HuH-7.5 (cell line): ENCODE measurements at regions not wholly inside any gene's neighbourhood (a gene's known extent, or its start where the extent isn't known, plus 50 kb on each side); places are given as distances from the start of the nearest gene placed in this dataset.
"Not testable (repeated sequence)": the region's sequence is repeated elsewhere in the genome, so short reads cannot be mapped to it uniquely, and the experiment has no call there.

ENCODE experiments used
- DNase-seq: peaks from one replicate; pipeline ENCODE4 v3.0.0; 2011; ENCODE audit warnings: low spot score

DNA sequence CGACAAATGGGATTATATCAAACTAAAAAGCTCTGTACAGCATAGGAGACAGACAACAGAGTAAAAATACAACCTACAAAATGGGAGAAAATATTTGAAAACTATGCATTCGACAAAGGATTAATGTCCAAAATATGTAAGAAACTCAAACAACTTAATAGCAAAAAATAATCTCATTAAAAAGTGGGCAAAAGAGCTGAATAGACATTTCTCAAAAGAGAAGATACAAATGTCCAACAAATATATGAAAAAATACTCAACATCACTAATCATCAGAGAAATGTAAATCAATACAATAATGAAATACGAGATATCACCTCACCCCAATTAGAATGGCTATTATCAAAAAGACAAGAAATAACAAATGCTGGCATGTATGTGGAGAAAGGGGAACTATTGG is 272.9 kb downstream of the KLHL13 start:
- no peak for DNase-seq

DNA sequence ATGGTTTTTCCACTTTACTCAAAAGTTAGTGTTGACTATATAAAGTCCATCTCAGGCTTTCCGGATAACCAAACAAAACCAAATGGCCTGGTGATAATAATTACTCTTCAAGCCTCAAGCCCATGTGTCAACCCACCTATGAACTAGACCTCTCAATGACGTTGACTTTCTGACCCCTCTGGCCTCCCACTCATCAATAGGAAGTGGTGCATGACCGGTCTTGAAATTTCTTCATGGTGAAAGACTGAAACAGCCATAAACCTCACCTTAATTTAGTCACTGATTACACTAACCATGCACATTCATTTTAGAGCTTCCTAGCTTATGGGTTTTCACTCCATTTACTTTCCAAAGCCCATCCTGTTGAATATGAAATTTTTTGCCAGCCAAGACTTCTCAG is 276.0 kb downstream of the KLHL13 start:
- DNase-seq: no peak

DNA sequence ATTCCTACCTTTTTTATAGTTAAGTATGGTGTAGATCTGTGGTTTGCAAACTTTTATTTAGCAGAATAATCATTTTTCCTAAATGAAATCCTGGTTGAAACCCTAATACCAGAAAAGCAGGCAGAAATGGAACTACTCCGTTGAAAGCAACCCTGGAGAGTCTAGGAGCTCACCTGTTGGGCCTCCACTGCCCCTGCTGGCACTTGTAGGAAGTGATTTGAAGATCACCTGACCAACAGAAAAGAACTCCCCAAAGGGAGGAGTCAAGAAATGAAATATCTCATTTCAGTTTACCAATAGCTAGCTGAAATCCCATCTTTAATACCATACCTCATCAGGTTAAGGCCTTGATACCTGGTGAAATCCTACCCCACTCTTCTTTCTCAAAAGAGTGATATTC is 277.1 kb downstream of the KLHL13 start:
- no peak for DNase-seq

DNA sequence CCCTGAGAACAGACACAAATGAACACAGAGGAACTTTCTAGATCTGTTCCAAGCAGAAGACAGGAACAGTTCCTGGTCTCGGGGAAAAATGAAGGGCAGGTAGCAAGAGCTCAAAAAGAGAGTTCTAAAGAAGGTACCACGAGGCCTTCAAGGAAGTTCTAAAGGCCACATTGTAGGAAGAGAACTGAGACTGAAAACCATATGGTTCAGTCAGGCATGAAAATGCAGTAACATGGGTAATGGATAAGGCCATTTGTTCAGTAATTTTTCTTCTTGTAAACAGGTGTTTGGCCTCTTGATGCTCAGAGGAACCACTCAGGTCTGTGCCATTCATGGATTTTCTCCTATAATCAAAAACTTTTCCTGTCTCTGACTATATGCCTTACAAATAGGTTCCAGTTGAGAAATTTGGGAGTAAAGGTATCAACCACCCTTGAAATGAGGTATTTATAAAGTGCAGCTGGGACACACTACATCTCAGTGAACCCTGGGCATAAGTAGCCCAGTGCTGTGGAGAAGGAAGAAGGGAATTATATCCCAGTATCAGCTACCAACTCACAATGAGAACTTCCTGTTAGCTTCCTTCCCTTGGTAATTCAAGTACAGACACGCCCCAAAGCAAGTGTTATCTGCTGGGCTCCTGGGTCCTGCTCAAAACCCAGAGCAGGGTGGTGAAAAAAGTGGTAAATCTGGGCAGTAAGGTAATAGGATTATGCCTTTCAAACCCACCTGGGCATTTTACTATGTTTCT is 277.9 kb downstream of the KLHL13 start:
- no peak for DNase-seq

DNA sequence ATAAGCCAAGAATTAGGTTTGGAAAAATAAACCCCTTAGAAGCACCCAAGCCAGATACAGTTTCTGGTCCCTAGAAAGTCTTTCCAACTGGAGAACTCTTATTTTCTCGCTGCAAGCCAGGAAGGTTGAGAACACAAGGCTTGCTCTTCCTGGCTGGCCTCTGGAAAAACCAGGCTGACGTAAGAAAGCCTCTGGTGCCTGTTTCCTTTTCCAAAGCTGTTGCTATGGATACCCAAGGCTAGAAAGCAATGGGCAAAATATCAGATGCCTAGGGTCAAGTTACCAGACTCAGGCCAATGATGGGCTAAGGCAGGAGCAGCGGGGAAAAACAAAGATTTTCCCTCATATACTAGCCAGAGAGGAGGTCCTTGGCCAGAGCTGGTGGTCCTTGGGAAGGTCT is 281.6 kb downstream of the KLHL13 start:
- no peak for DNase-seq

DNA sequence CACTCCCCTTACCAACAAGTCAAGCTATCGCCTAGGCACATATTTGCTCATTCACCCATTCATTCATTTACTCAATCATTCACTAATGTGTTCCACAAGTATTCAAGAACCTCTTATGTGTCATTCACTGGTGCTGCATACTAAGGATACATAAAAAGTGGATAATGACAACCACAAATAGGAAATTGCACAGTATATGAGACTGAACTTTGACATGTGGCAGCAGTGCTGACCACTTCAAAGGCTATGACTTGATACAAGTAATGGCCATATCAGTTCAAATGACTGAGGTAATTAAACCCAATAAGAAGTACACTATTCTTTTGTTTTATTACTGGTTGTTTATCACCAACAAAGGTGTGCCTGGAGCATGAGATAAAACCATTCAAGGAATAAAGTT is 282.5 kb downstream of the KLHL13 start:
- no peak for DNase-seq

DNA sequence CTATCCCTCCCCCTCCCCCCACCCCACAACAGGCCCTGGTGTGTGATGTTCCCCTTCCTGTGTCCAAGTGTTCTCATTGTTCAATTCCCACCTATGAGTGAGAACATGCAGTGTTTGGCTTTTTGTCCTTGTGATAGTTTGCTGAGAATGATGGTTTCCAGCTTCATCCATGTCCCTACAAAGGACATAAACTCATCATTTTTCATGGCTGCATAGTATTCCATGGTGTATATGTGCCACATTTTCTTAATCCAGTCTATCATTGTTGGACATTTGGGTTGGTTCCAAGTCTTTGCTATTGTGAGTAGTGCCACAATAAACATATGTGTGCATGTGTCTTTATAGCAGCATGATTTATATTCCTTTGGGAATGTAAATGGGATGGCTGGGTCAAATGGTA is 295.1 kb downstream of the KLHL13 start:
- DNase-seq: not testable (repeated sequence)

DNA sequence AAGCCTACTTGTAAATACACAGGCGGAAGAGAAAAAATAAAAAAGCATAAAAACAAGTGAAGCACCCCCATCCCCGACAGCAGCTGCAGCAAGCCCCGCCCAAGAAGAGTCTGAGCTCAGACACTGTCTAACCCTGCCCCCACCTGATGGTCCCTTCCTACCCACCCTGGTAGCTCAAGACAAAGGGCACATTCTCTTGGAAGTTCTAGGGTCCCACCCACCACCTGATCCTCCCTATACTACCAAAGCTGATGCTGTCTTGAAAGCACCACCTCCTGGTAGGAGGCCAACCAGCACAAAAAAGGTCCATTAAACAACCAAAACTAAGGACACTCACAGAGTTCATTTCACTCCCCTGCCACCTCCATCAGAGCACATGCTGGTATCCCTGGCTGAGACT is 308.2 kb downstream of the KLHL13 start:
- DNase-seq: no peak

DNA sequence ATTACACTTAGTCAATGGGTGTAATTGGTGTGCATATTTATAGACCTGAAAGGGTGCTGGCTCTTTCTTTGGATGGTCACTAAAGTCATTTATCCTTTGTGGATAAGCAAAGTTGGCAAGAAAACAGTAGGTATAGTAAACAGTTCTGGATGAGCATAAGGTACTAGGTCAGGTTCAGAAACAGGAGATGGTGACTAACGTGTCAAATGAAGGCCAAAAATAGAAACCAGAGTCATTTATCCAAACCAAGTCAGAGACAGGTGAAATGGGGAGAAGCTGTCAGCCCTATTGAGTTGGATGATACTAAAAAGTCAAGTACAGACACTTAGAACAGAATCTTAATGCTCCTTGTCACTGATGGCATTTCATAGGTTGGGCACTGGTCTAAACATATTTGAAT is 313.1 kb downstream of the KLHL13 start:
- DNase-seq: no peak

DNA sequence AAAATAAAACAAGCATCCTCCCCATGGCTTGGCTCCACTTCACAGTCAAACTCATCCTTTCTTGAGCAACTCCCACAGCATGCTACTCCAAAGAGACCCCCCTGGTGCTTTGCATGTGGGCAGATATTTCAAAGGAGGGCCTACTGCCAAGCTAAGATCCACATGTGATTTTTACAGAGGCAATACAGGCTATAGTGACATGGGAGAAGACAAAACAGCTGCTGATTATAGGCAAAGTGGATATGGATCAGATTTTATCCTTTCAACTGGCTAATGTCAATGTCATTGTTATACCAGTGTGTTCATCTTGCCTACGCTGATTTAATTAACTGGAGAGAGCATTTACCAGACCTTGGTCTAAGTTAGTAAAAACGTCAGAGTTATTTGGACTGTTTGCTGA is 328.3 kb downstream of the KLHL13 start:
- no peak for DNase-seq

DNA sequence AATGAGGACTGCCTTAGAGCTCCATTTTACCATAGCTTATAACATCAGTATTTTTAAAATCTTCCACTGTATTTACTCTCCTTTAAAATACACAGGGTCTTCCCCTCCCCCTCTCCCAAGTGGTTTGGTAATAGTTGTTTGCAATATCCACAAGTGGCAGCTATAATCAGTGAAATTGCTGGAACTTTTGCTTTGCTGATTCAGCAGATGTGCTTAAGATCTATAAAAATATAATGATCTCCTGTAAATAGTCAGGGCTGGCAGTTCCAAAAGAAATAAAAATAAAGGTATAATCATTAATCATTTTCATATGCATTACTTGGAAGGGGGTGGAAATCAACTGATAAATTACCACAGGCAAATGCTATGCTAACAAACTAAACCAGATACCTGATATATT is 345.2 kb downstream of the KLHL13 start:
- no peak for DNase-seq

DNA sequence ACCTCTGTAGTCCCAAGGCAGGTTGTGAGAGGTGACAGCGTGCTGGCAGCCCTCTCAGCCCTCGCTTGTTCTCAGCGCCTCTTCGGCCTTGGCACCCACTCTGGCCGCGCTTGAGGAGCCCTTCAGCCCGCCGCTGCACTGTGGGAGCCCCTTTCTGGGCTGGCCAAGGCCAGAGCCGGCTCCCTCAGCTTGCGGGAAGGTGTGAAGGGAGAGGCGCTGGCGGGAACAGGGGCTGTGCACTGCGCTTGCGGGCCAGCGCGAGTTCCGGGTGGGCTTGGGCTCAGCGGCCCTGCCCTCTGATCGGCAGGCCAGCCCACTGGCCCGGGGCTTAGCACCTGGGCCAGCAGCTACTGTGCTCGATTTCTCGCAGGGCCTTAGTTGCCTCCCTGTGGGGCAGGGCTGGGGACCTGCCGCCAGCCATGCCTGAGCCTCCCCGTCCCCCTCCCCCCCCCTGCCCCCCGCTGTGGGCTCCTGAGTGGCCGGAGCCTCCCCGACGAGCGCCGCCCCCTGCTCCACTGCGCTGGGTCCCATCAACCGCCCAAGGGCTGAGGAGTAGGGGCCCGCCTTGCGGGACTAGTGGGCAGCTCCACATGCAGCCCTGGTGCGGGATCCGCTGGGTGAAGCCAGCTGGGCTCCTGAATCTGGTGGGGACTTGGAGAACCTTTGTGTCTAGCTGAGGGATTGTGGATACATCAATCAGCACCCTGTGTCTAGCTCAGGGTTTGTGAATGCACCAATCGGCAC is 347.6 kb downstream of the KLHL13 start:
- no peak for DNase-seq

DNA sequence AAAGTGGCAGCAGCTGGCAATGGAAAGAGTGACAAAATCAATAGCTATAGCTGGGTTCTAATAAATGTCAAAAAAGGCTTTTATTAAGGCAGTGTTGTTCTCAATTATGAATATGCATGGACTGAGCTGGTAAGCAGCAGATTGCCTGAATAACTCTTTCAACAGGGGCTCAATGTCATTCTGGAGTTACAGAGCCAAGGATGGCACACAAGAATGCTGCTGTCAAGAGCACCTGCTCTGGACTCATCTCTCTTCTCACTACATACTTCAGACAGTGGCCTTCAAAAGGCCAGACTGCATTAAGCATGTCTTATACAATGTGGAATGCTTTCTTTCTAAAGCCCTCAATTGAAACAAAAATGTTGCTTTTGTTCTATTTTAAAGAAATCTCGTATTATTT is 351.4 kb downstream of the KLHL13 start:
- DNase-seq: no peak

DNA sequence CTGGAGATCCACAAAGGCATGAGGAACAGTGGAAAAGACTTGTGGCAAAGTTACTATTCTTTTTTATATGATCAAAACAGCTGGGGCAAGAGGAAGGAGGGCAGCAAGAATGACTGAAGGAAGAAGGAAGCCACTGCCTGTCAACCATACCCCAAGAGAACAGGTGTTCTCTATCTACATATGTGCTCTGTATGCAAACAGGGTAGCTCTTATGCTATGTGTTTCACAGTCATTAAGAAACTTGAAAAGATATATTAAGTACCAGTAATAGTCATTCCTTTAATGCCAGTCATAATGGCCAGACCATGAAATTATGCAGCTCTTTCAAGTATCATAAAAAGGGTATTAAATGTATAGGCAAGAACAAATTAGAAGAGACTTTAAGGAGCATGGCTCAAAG is 363.9 kb downstream of the KLHL13 start:
- no peak for DNase-seq

DNA sequence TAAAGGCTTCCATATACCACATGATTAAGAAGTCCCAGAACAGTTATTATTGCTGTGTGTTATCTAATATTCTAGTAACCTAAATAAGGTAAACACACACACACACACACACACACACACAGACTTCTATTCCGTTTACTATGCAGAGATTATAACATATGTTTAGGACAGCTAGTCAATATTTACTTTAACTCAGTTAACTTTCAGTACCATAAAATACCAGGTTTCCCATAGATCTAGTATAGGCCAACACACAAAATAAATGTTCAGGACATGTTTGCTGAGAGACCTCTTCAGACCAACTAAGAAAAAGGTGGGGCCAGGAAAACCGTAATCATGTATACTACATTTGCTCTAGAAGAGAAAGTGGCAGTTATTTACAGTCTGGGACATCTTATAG is 365.5 kb downstream of the KLHL13 start:
- no peak for DNase-seq

DNA sequence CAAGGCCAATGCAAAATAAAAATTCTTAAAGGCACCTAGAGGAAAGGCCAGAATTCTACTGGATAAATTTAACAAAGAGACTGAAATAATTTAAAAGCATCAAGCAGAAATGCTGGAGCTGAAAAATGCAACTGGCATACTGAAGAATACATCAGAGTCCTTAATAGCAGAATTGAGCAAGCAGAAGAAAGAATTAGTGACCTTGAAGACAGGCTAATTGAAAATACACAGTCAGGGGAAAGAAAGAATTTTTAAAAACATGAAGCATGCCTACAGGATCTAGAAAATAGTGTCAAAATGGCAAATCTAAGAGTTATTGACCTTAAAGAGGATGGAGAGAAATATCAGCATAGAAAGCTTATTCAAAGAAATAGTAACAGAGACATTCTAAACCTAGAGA is 371.7 kb downstream of the KLHL13 start:
- DNase-seq: no peak

DNA sequence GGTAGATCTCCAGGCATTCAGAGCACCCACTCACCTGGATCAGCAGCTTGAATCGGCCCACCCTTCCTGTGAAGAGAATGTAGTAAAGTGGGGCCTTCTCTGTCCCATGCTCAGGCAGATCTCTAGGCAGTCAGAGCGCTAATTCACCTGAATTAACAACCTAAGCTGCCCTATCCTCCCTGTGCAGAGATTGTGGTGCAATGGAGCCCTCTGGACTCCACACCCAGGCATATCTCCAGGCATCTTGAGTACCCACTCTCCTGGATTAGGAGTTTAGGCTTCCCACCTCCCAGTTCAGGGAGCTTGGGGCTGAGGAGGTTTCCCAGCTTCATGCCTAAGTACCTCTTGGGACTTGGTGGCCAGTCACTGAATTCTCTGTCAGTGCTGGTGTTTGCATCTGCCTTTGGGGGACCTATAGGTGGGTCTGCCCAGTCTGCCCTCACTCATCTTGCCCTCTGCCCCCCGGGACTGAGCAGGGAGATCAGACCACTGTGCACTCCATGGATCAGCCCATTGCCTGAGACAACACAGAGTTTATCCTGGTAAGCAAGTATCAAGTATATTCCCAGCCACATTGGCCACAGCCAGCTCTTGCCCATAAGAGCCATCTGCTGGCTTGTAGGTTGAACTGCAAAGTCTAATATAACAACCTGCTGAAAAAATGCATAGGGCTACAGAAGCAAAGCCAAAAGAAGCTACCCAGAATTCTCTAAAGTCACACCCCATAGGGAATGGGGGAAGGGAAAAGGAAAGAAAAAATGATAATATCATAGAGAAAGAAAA is 372.9 kb downstream of the KLHL13 start:
- DNase-seq: peak; percentile 5

DNA sequence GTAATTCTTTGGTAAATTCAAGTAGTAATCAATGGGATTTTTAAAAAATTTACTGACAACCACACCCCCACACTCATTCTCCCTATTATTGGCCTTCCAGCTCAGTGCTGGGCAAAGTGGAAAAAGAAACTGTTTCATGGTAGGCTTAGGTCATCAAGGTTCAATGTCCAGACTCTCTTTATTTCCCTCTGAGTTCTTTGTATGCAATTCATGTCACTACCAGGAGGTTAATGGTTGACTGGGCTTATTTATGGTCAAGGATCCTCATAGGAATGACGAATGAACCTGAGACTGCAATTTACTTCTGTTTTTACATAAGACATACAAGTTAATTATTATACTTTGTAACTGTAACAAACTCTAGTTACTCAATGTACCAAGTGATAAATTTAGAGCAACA is 403.2 kb downstream of the KLHL13 start:
- peak; percentile 11 for DNase-seq

DNA sequence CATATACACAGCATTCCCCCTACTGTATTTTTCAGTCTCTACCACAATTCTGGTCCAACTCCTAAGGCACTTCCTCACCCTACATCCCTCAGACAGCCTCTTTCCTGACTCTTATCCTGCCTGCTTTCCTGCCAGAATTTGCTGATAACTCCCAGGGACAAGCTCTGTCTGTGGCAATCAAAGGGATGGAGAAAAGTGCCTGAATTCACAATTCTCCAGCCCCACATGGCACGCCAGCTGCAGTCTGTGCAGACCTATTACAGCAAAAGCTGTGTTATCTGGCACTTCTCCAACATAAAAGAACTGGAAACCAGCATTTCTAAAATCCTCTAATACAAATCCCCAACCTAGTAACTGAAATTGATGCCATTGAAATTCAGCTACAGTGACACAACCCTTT is 404.8 kb downstream of the KLHL13 start:
- no peak for DNase-seq

DNA sequence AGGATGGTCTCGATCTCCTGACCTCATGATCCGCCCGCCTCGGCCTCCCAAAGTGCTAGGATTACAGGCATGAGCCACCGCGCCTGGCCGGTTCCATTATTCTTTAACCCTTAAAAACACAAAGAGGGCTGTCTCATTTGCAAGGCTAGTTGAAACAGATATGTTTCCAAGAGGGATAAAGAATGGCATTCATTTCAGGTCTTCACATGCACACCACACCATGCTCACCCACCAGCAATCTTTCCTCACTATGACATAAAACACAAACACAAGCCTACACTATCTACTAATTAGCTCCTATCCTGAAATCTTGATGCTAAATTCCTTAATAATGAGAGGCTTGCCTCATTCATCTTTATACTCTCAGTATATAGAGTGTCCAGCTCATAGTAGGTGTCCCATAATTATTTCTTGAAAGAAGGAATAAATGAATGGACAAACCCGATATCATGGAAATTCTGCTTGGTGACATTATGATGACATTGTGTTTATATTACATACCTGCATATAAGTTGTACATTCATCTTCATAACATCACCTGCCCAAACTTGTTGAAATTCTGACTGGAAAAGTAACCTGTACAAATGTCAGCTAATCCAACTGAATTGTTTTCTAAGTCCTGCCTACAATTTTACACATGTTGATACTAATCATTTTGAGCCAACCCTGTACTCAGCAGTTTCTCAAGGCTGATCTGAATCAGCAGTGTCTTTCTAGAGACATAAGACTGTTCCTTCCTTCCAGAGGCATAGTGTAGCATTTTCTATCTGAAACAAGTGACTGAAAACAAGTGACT is 408.5 kb downstream of the KLHL13 start:
- no peak for DNase-seq

DNA sequence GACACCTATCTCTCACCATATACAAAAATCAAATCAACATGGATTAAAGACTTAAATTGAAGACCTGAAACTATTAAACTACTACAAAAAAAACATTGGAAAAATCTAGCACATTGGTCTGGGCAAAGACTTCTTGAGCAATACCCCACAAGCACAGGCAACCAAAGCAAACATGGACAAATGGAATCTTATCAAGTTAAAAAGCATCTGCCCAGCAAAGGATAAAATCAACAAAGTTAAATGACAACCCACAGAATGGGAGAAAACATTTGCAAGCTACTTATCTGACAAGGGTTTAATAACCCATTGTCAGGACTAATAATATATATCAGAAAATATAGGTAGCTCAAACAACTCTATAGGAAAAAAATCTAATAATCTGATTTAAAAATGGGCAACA is 415.6 kb downstream of the KLHL13 start:
- no peak for DNase-seq

DNA sequence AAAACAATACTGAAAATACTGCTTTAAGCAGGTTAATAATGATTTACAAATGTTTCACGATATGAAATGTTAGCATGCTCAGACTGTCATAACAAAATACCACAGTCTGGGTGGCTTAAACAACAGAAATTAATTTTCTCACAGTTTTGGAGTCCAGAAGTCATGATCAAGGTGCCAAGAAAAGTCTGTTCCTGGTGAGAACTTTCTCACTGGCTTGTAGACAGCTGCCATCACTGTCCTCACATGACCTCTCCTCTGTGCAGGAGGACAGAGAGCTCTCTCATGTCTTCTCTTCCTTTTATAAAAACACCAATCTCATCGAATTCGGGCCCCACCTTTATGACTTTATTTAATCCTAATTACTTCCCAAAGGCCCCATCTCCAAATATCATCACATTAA is 426.7 kb downstream of the KLHL13 start:
- DNase-seq: no peak
